ENCODE measurements at regions not wholly inside any gene's neighbourhood (a gene's known extent, or its start where the extent isn't known, plus 50 kb on each side); places are given as distances from the start of the nearest gene placed in this dataset.

- Mint-ChIP-seq H3K36me3 (no peaks in the 10 kb centered on the region), H3K9me3 (peaks cover 0 to 5% (median 0%) of the 10 kb centered on the region in 7 donors), H3K4me3 (no peak overlapping the region), H3K4me1 (no peaks in the 10 kb centered on the region), H3K27ac (no peak overlapping the region), H3K27me3 (ENCODE audit: low read depth in 3 of 3) (peaks cover 1 to 5% (median 3%) of the 10 kb centered on the region in 3 donors)
- 96% methylated on average over 3 of the region's 4 CpGs for WGBS (ENCODE audit: insufficient coverage)
- no peak for DNase-seq
- no peak overlapping the region for H3K27ac ChIP-seq (ENCODE audit: low read depth in 1 of 2, low read length in 2 of 2)
- TF ChIP-seq CTCF (IDR thresholded peaks at IDR 0.05), result no peak
- no peaks in the 10 kb centered on the region for H3K79me2 ChIP-seq (ENCODE audit: insufficient read depth, low read length)
- no peak overlapping the region for H3K9ac ChIP-seq (ENCODE audit: insufficient read depth, low read length, poor library complexity, severe bottlenecking)
- no peak overlapping the region for H3K4me3 ChIP-seq (replicated peaks in 1 of 3; ENCODE audit: low read depth in 2 of 3, low read length in 3 of 3)
- H4K20me1 ChIP-seq (ENCODE audit: insufficient read depth, low read length), result no peaks in the 10 kb centered on the region
- no peaks in the 10 kb centered on the region for H3K9me3 ChIP-seq (replicated peaks in 1 of 2; ENCODE audit: control insufficient read depth in 1 of 2, insufficient read depth in 1 of 2, low read length in 2 of 2)
- no peaks in the 10 kb centered on the region for H3K4me1 ChIP-seq (ENCODE audit: control insufficient read depth in 1 of 2, insufficient read depth in 2 of 2, low read length in 2 of 2)
- intact Hi-C loops (cut with micrococcal nuclease), result no loop called here
- no peaks in the 10 kb centered on the region for H3K36me3 ChIP-seq (replicated peaks in 1 of 2; ENCODE audit: control insufficient read depth in 1 of 2, insufficient read depth in 2 of 2, low read length in 2 of 2)
- no peaks in the 10 kb centered on the region for H3K27me3 ChIP-seq (ENCODE audit: control insufficient read depth in 2 of 2, insufficient read depth in 2 of 2, low read length in 2 of 2)
- H3K4me2 ChIP-seq (replicated peaks; ENCODE audit: extremely low read depth, low read length, poor library complexity, severe bottlenecking), result no peak overlapping the region
- no peak overlapping the region for H2AFZ ChIP-seq (ENCODE audit: insufficient read depth, low read depth, low read length, poor library complexity, severe bottlenecking)
These were observed 349.7 kb upstream of the NOCT start for GRCh38 chr4:138665851-138666250.

- H3K9me3 Mint-ChIP-seq, result peaks cover 0 to 3% (median 0%) of the 10 kb centered on the region in 7 donors
- Histone ChIP-seq H3K4me1 (ENCODE audit: control insufficient read depth in 1 of 2, insufficient read depth in 2 of 2, low read length in 2 of 2) (no peaks in the 10 kb centered on the region), H3K36me3 (replicated peaks in 1 of 2; ENCODE audit: control insufficient read depth in 1 of 2, insufficient read depth in 2 of 2, low read length in 2 of 2) (no peaks in the 10 kb centered on the region), H3K27me3 (ENCODE audit: control insufficient read depth in 2 of 2, insufficient read depth in 2 of 2, low read length in 2 of 2) (no peaks in the 10 kb centered on the region), H3K4me3 (replicated peaks in 1 of 3; ENCODE audit: low read depth in 2 of 3, low read length in 3 of 3) (no peak overlapping the region), H2AFZ (ENCODE audit: insufficient read depth, low read depth, low read length, poor library complexity, severe bottlenecking) (no peak overlapping the region), H3K4me2 (replicated peaks; ENCODE audit: extremely low read depth, low read length, poor library complexity, severe bottlenecking) (no peak overlapping the region), H3K9me3 (replicated peaks in 1 of 2; ENCODE audit: control insufficient read depth in 1 of 2, insufficient read depth in 1 of 2, low read length in 2 of 2) (no peaks in the 10 kb centered on the region), H3K79me2 (ENCODE audit: insufficient read depth, low read length) (no peaks in the 10 kb centered on the region), H3K27ac (ENCODE audit: low read depth in 1 of 2, low read length in 2 of 2) (no peak overlapping the region), H4K20me1 (ENCODE audit: insufficient read depth, low read length) (no peaks in the 10 kb centered on the region), H3K9ac (ENCODE audit: insufficient read depth, low read length, poor library complexity, severe bottlenecking) (no peak overlapping the region)
- TF ChIP-seq CTCF (IDR thresholded peaks at IDR 0.05), result no peak
- H3K27me3 Mint-ChIP-seq (ENCODE audit: low read depth in 3 of 3), result peaks cover 5 to 7% (median 6%) of the 10 kb centered on the region in 3 donors
- intact Hi-C loops (cut with micrococcal nuclease), result no loop called here
- no peaks in the 10 kb centered on the region for H3K36me3 Mint-ChIP-seq
- no peak overlapping the region for H3K27ac Mint-ChIP-seq
- no peaks in the 10 kb centered on the region for H3K4me1 Mint-ChIP-seq
- H3K4me3 Mint-ChIP-seq, result no peak overlapping the region
- no peak for DNase-seq
- no CpG with 5 or more reads among the region's 4 CpGs for WGBS (ENCODE audit: insufficient coverage)
These were observed 351.7 kb upstream of the NOCT start for GRCh38 chr4:138663883-138664282.

All from CD14-positive monocyte (primary cell).